Stomach smooth muscle (tissue), 2 donors: ENCODE measurements at regions not wholly inside any gene's neighbourhood (a gene's known extent, or its start where the extent isn't known, plus 50 kb on each side); places are given as distances from the start of the nearest gene placed in this dataset.

ENCODE experiments used
- H3K27ac ChIP-seq: one replicate; pipeline ENCODE4 v1.7.0; 2013; ENCODE audit warnings: mild to moderate bottlenecking, low read length, inconsistent platforms
- H3K27me3 ChIP-seq, 2 donors: one replicate each; pipeline ENCODE4 v1.7.0; 2013; ENCODE audit warnings: low read length in 2 of 2; ENCODE audit not compliant: insufficient read depth in 2 of 2, control insufficient read depth in 1 of 2
- H3K36me3 ChIP-seq, 2 donors: one replicate each; pipeline ENCODE4 v1.7.0; 2013; ENCODE audit warnings: low read length in 2 of 2; ENCODE audit not compliant: control insufficient read depth in 2 of 2, insufficient read depth in 2 of 2
- H3K4me1 ChIP-seq: one replicate; pipeline ENCODE4 v1.7.0; 2013; ENCODE audit warnings: low read length; ENCODE audit not compliant: control insufficient read depth, insufficient read depth
- H3K4me3 ChIP-seq, 2 donors: one replicate each; pipeline ENCODE4 v1.7.0; 2013; ENCODE audit warnings: low read length in 2 of 2
- H3K9ac ChIP-seq, 2 donors: one replicate each; pipeline ENCODE4 v1.7.0; 2013; ENCODE audit warnings: low read length in 2 of 2, mild to moderate bottlenecking in 1 of 2
- H3K9me3 ChIP-seq, 2 donors: one replicate each; pipeline ENCODE4 v1.7.0; 2013; ENCODE audit warnings: low read length in 2 of 2; ENCODE audit not compliant: control insufficient read depth in 2 of 2
- donor health status: healthy.
- donor health status: Pancreatic carcinoma.

- no peaks in the 10 kb centered on the region for H3K4me1 ChIP-seq
- no peak overlapping the region for H3K4me3 ChIP-seq
- H3K9ac ChIP-seq: no peak overlapping the region
- H3K9me3 ChIP-seq: no peaks in the 10 kb centered on the region
- no peaks in the 10 kb centered on the region for H3K27me3 ChIP-seq
- no peak overlapping the region for H3K27ac ChIP-seq
- no peaks in the 10 kb centered on the region for H3K36me3 ChIP-seq
Observed at GRCh38 chr4:133598779-133599178, 449.7 kb downstream of the PCDH10 start.

GRCh38 chr4:133597251-133597650, 448.2 kb downstream of the PCDH10 start:
- Histone ChIP-seq H3K4me1 (no peaks in the 10 kb centered on the region), H3K36me3 (no peaks in the 10 kb centered on the region), H3K9ac (no peak overlapping the region), H3K27ac (no peak overlapping the region), H3K27me3 (no peaks in the 10 kb centered on the region), H3K4me3 (no peak overlapping the region), H3K9me3 (no peaks in the 10 kb centered on the region)

- Histone ChIP-seq H3K4me1 (no peaks in the 10 kb centered on the region), H3K9ac (no peak overlapping the region), H3K9me3 (no peaks in the 10 kb centered on the region), H3K4me3 (no peak overlapping the region), H3K27ac (no peak overlapping the region), H3K36me3 (no peaks in the 10 kb centered on the region), H3K27me3 (no peaks in the 10 kb centered on the region)
Observed at GRCh38 chr4:133596459-133596858, 447.4 kb downstream of the PCDH10 start.

GRCh38 chr4:133594390-133595207, 445.5 kb downstream of the PCDH10 start:
- Histone ChIP-seq H3K36me3 (no peaks in the 10 kb centered on the region), H3K9me3 (no peaks in the 10 kb centered on the region), H3K4me1 (no peaks in the 10 kb centered on the region), H3K4me3 (no peak overlapping the region), H3K27ac (no peak overlapping the region), H3K27me3 (no peaks in the 10 kb centered on the region), H3K9ac (no peak overlapping the region)

- Histone ChIP-seq H3K9ac (no peak overlapping the region), H3K27ac (no peak overlapping the region), H3K27me3 (no peaks in the 10 kb centered on the region), H3K36me3 (no peaks in the 10 kb centered on the region), H3K9me3 (no peaks in the 10 kb centered on the region), H3K4me3 (no peak overlapping the region), H3K4me1 (no peaks in the 10 kb centered on the region)
Observed at GRCh38 chr4:133593764-133594163, 444.7 kb downstream of the PCDH10 start.

- Histone ChIP-seq H3K4me1 (no peaks in the 10 kb centered on the region), H3K27me3 (no peaks in the 10 kb centered on the region), H3K9ac (no peak overlapping the region), H3K36me3 (no peaks in the 10 kb centered on the region), H3K27ac (no peak overlapping the region), H3K4me3 (no peak overlapping the region), H3K9me3 (no peaks in the 10 kb centered on the region)
Observed at GRCh38 chr4:133592591-133592990, 443.5 kb downstream of the PCDH10 start.

- no peak overlapping the region for H3K4me3 ChIP-seq
- no peaks in the 10 kb centered on the region for H3K4me1 ChIP-seq
- H3K27ac ChIP-seq: no peak overlapping the region
- no peaks in the 10 kb centered on the region for H3K36me3 ChIP-seq
- no peak overlapping the region for H3K9ac ChIP-seq
- H3K27me3 ChIP-seq: no peaks in the 10 kb centered on the region
- no peaks in the 10 kb centered on the region for H3K9me3 ChIP-seq
Observed at GRCh38 chr4:133592106-133592505, 443.0 kb downstream of the PCDH10 start.

GRCh38 chr4:133588306-133588705, 439.2 kb downstream of the PCDH10 start:
- H3K27me3 ChIP-seq: no peaks in the 10 kb centered on the region
- H3K4me3 ChIP-seq: no peak overlapping the region
- no peak overlapping the region for H3K27ac ChIP-seq
- peaks cover 0 to 7% of the 10 kb centered on the region in 2 donors for H3K9me3 ChIP-seq
- no peaks in the 10 kb centered on the region for H3K36me3 ChIP-seq
- no peaks in the 10 kb centered on the region for H3K4me1 ChIP-seq
- no peak overlapping the region for H3K9ac ChIP-seq

GRCh38 chr4:133585323-133585722, 436.2 kb downstream of the PCDH10 start:
- Histone ChIP-seq H3K36me3 (no peaks in the 10 kb centered on the region), H3K27me3 (no peaks in the 10 kb centered on the region), H3K4me1 (no peaks in the 10 kb centered on the region), H3K4me3 (no peak overlapping the region), H3K9me3 (peaks cover 0 to 7% of the 10 kb centered on the region in 2 donors), H3K9ac (no peak overlapping the region), H3K27ac (no peak overlapping the region)

GRCh38 chr4:133584714-133585113, 435.6 kb downstream of the PCDH10 start:
- H3K36me3 ChIP-seq: no peaks in the 10 kb centered on the region
- no peaks in the 10 kb centered on the region for H3K27me3 ChIP-seq
- no peak overlapping the region for H3K27ac ChIP-seq
- peaks cover 0 to 7% of the 10 kb centered on the region in 2 donors for H3K9me3 ChIP-seq
- H3K4me1 ChIP-seq: no peaks in the 10 kb centered on the region
- no peak overlapping the region for H3K9ac ChIP-seq
- H3K4me3 ChIP-seq: no peak overlapping the region

- no peak overlapping the region for H3K4me3 ChIP-seq
- H3K36me3 ChIP-seq: no peaks in the 10 kb centered on the region
- H3K27me3 ChIP-seq: no peaks in the 10 kb centered on the region
- H3K9ac ChIP-seq: no peak overlapping the region
- H3K27ac ChIP-seq: no peak overlapping the region
- peaks cover 0 to 7% of the 10 kb centered on the region in 2 donors for H3K9me3 ChIP-seq
- H3K4me1 ChIP-seq: no peaks in the 10 kb centered on the region
Observed at GRCh38 chr4:133581996-133582619, 433.0 kb downstream of the PCDH10 start.
